HEK293 (cell line): ENCODE measurements at regions not wholly inside any gene's neighbourhood (a gene's known extent, or its start where the extent isn't known, plus 50 kb on each side); places are given as distances from the start of the nearest gene placed in this dataset.

Experiments used
- CTCF ChIA-PET: fragments of 350-600 bp; formaldehyde crosslinking; extraction: SDS; loops from one replicate; lab custom pipeline; 2021; ENCODE audit warnings: antibody characterized with exemption; lab: Yijun Ruan, JAX
- POLR2A ChIA-PET: fragments of 300-600 bp; formaldehyde crosslinking; extraction: SDS; loops from one replicate; lab custom pipeline; 2020; ENCODE audit warnings: antibody characterized with exemption, inconsistent platforms; lab: Yijun Ruan, JAX
- H3K27ac ChIP-seq: fragments of 200-500 bp; sonication (Bioruptor generic); 2 replicates; pipeline ENCODE4 v1.5.1; 2014; ENCODE audit warnings: low read depth, low read length, control low read depth, inconsistent platforms; ENCODE audit errors: extremely low read depth
- H3K36me3 ChIP-seq, 2 experiments: fragments of 200-500 bp in 1 of 2; sonication (Bioruptor generic) in 1 of 2; 1 replicate in 1 of 2; 2 replicates in 1 of 2; pipeline ENCODE4 v1.5.1; 2014 to 2017; ENCODE audit warnings: inconsistent platforms in 2 of 2, low read length in 2 of 2; ENCODE audit not compliant: control insufficient read depth in 2 of 2, insufficient read depth in 1 of 2
- H3K4me1 ChIP-seq: fragments of 200-500 bp; sonication (Bioruptor generic); 2 replicates; pipeline ENCODE4 v1.5.1; 2014; ENCODE audit warnings: mild to moderate bottlenecking, low read length, inconsistent platforms; ENCODE audit not compliant: control insufficient read depth, insufficient read depth
- H3K4me3 ChIP-seq: 2 replicates; pipeline ENCODE4 v1.5.1; 2011; ENCODE audit warnings: low read depth, mild to moderate bottlenecking, control low read depth, low read length, moderate library complexity
- H3K9me3 ChIP-seq: fragments of 200-500 bp; sonication (Bioruptor generic); 2 replicates; pipeline ENCODE4 v1.5.1; 2014; ENCODE audit warnings: low read depth, low read length, inconsistent platforms; ENCODE audit not compliant: control insufficient read depth, insufficient read depth
- HOXC10 ChIP-seq: sonication (generic); formaldehyde crosslinking; IDR thresholded peaks from 2 replicates; pipeline ENCODE4 v1.8.1; 2023; ENCODE audit warnings: mild to moderate bottlenecking, missing genetic modification reagents
- IKZF3 ChIP-seq: fragments of 450-650 bp; IDR thresholded peaks from 2 replicates; pipeline ENCODE4 v1.5.0; 2018; ENCODE audit warnings: missing biosample characterization, mild to moderate bottlenecking, missing genetic modification characterization, moderate library complexity
- KLF1 ChIP-seq: fragments of 450-650 bp; formaldehyde crosslinking; IDR thresholded peaks from 2 replicates; pipeline ENCODE4 v1.5.1; 2016; ENCODE audit warnings: missing biosample characterization, missing genetic modification characterization
- KLF17 ChIP-seq: fragments of 450-650 bp; formaldehyde crosslinking; IDR thresholded peaks from 2 replicates; pipeline ENCODE4 v1.5.1; 2016; ENCODE audit warnings: missing biosample characterization, missing genetic modification characterization
- PBX3 ChIP-seq: sonication (generic); formaldehyde crosslinking; IDR thresholded peaks from 2 replicates; pipeline ENCODE4 v1.8.1; 2022; ENCODE audit warnings: mild to moderate bottlenecking, moderate library complexity, missing genetic modification reagents
- PRDM1 ChIP-seq: fragments of 450-650 bp; formaldehyde crosslinking; IDR thresholded peaks from 2 replicates; pipeline ENCODE4; 2016; ENCODE audit warnings: missing biosample characterization, missing genetic modification characterization
- PRDM6 ChIP-seq: fragments of 450-650 bp; formaldehyde crosslinking; IDR thresholded peaks from 2 replicates; pipeline ENCODE4 v1.5.1; 2017; ENCODE audit warnings: missing biosample characterization, missing genetic modification characterization
- ZBTB20 ChIP-seq: fragments of 450-650 bp; formaldehyde crosslinking; IDR thresholded peaks from 2 replicates; pipeline ENCODE4 v1.5.1; 2016; ENCODE audit warnings: missing biosample characterization, missing genetic modification characterization
- ZEB2 ChIP-seq: fragments of 450-650 bp; formaldehyde crosslinking; IDR thresholded peaks from 2 replicates; pipeline ENCODE4 v1.5.1; 2016; ENCODE audit warnings: missing biosample characterization, missing genetic modification characterization
- ZNF140 ChIP-seq: fragments of 450-650 bp; formaldehyde crosslinking; IDR thresholded peaks from 2 replicates; pipeline ENCODE4 v1.5.1; 2016; ENCODE audit warnings: missing biosample characterization, missing genetic modification characterization
- ZNF239 ChIP-seq: fragments of 450-650 bp; formaldehyde crosslinking; IDR thresholded peaks from 2 replicates; pipeline ENCODE4 v1.5.1; 2016; ENCODE audit warnings: missing biosample characterization, missing genetic modification characterization
- ZNF529 ChIP-seq: fragments of 450-650 bp; formaldehyde crosslinking; IDR thresholded peaks from 2 replicates; pipeline ENCODE4 v1.5.1; 2017; ENCODE audit warnings: missing genetic modification characterization, missing biosample characterization; ENCODE audit not compliant: insufficient replicate concordance
- ZNF549 ChIP-seq: fragments of 450-650 bp; IDR thresholded peaks from 2 replicates; pipeline ENCODE4 v1.5.1; 2018; ENCODE audit warnings: missing biosample characterization, missing genetic modification characterization, mild to moderate bottlenecking, inconsistent platforms, moderate library complexity
- ZNF558 ChIP-seq: fragments of 450-650 bp; formaldehyde crosslinking; IDR thresholded peaks from 2 replicates; pipeline ENCODE4 v1.5.1; 2016; ENCODE audit warnings: missing biosample characterization, missing genetic modification characterization
- ZNF580 ChIP-seq: fragments of 450-650 bp; formaldehyde crosslinking; IDR thresholded peaks from 2 replicates; pipeline ENCODE4 v1.5.1; 2016; ENCODE audit warnings: missing biosample characterization, missing genetic modification characterization
- ZNF600 ChIP-seq: fragments of 450-650 bp; formaldehyde crosslinking; IDR thresholded peaks from 2 replicates; pipeline ENCODE4 v1.5.1; 2016; ENCODE audit warnings: missing biosample characterization, missing genetic modification characterization
- ZNF768 ChIP-seq: fragments of 450-650 bp; formaldehyde crosslinking; IDR thresholded peaks from 2 replicates; pipeline ENCODE4 v1.5.1; 2018; ENCODE audit warnings: missing biosample characterization, mild to moderate bottlenecking, missing genetic modification characterization
- ZNF776 ChIP-seq: fragments of 450-650 bp; formaldehyde crosslinking; IDR thresholded peaks from 2 replicates; pipeline ENCODE4 v1.5.0; 2017; ENCODE audit warnings: missing biosample characterization, missing genetic modification characterization, borderline replicate concordance
- ZNF837 ChIP-seq: fragments of 450-650 bp; formaldehyde crosslinking; IDR thresholded peaks from 2 replicates; pipeline ENCODE4 v1.5.1; 2016; ENCODE audit warnings: missing biosample characterization, missing genetic modification characterization
- ZSCAN23 ChIP-seq: fragments of 450-650 bp; formaldehyde crosslinking; IDR thresholded peaks from 2 replicates; pipeline ENCODE4 v1.5.1; 2016; ENCODE audit warnings: missing biosample characterization, missing genetic modification characterization

- POLR2A ChIA-PET: no interaction called here
- no peak overlapping the region for H3K4me3 ChIP-seq
- H3K9me3 ChIP-seq: no peaks in the 10 kb centered on the region; the same call in 1 of the 2 replicates
- CTCF ChIA-PET: no interaction called here
- no peak overlapping the region for H3K27ac ChIP-seq
- H3K4me1 ChIP-seq: no peaks in the 10 kb centered on the region
- H3K36me3 ChIP-seq: no peaks in the 10 kb centered on the region
- TF ChIP-seq ZNF529 (tag by site-specific recombination): no peak
- no peak for TF ChIP-seq ZNF580 (tag by site-specific recombination)
- TF ChIP-seq ZNF776: no peak
- no peak for TF ChIP-seq ZNF558 (tag by site-specific recombination)
- no peak for TF ChIP-seq ZEB2 (tag by site-specific recombination)
- TF ChIP-seq ZBTB20 (tag by site-specific recombination): no peak
- TF ChIP-seq PRDM1 (tag by site-specific recombination): no peak
Measured at GRCh38 chr6:54586251-54586650, 260.3 kb upstream of the FAM83B start.

GRCh38 chr6:54587277-54587676 lies 259.3 kb upstream of the FAM83B start:
- Histone ChIP-seq H3K4me1 (no peaks in the 10 kb centered on the region), H3K4me3 (no peak overlapping the region), H3K9me3 (no peaks in the 10 kb centered on the region; the same call in 1 of the 2 replicates), H3K36me3 (no peaks in the 10 kb centered on the region), H3K27ac (no peak overlapping the region)
- ChIA-PET POLR2A (no interaction called here), CTCF (interaction anchor here (0.6 to 0.7 kb wide), 2 partner anchors 16 to 1712 kb away, joined by 4 read pairs; no protein-coding TSS in a partner anchor)
- no peak for TF ChIP-seq ZNF549 (tag by site-specific recombination)

GRCh38 chr6:54588176-54588575 lies 258.4 kb upstream of the FAM83B start:
- TF ChIP-seq ZNF140 (no peak), KLF1 (no peak), ZNF239 (no peak), PRDM6 (tag by site-specific recombination) (no peak), PBX3 (CRISPR knock-in tag) (no peak), ZNF837 (tag by site-specific recombination) (no peak), HOXC10 (CRISPR knock-in tag) (no peak), IKZF3 (tag by site-specific recombination) (no peak), ZNF768 (tag by site-specific recombination) (no peak), ZNF529 (tag by site-specific recombination) (no peak), ZNF600 (tag by site-specific recombination) (no peak), ZSCAN23 (tag by site-specific recombination) (no peak), KLF17 (no peak)
- TF ChIP-seq, all 188 proteins: peak for 0
- CTCF ChIA-PET: interaction anchor here (0.6 to 1.5 kb wide), 3 partner anchors 53 to 609 kb away, joined by 3 read pairs; no protein-coding TSS in a partner anchor
- Histone ChIP-seq H3K4me3 (no peak overlapping the region), H3K27ac (no peak overlapping the region), H3K4me1 (no peaks in the 10 kb centered on the region), H3K36me3 (no peaks in the 10 kb centered on the region), H3K9me3 (no peaks in the 10 kb centered on the region; the same call in 1 of the 2 replicates)
- POLR2A ChIA-PET: interaction anchor here (0.6 kb wide), 1 partner anchor 285 kb away, joined by 4 read pairs; no protein-coding TSS in a partner anchor
